MM.1S (cell line): ENCODE measurements at regions not wholly inside any gene's neighbourhood (a gene's known extent, or its start where the extent isn't known, plus 50 kb on each side); places are given as distances from the start of the nearest gene placed in this dataset.

Experiments used
- DNase-seq: peaks from one replicate; pipeline ENCODE4 v3.0.0-alpha.2; 2015
- H2AFZ ChIP-seq: fragments of 300-600 bp; sonication (generic); 2 replicates; pipeline ENCODE4 v1.6.0; 2016; ENCODE audit warnings: antibody characterized with exemption, low read length
- H3F3A ChIP-seq: fragments of 300-600 bp; sonication (generic); 2 replicates; pipeline ENCODE4 v1.6.1; 2016; ENCODE audit warnings: mild to moderate bottlenecking, antibody characterized with exemption, low read length, moderate library complexity, mixed read lengths; ENCODE audit not compliant: insufficient read depth
- H3K27ac ChIP-seq: fragments of 300-600 bp; sonication (generic); 2 replicates; pipeline ENCODE4 v1.5.1; 2016; ENCODE audit warnings: mild to moderate bottlenecking, low read length
- H3K27me3 ChIP-seq: fragments of 300-600 bp; sonication (generic); replicated peaks from 2 replicates; pipeline ENCODE4 v1.6.0; 2016; ENCODE audit warnings: low read length; ENCODE audit not compliant: insufficient read depth
- H3K36me3 ChIP-seq: fragments of 300-600 bp; sonication (generic); replicated peaks from 2 replicates; pipeline ENCODE4 v1.6.1; 2016; ENCODE audit warnings: mild to moderate bottlenecking, low read length, mixed read lengths; ENCODE audit not compliant: insufficient read depth
- H3K4me1 ChIP-seq: fragments of 300-600 bp; sonication (generic); 2 replicates; pipeline ENCODE4 v1.6.1; 2016; ENCODE audit warnings: low read length, mixed read lengths
- H3K4me2 ChIP-seq: fragments of 300-600 bp; sonication (generic); 2 replicates; pipeline ENCODE4 v1.6.0; 2016; ENCODE audit warnings: low read depth, low read length
- H3K4me3 ChIP-seq: fragments of 300-600 bp; sonication (generic); 2 replicates; pipeline ENCODE4 v1.5.1; 2016; ENCODE audit warnings: low read length, mixed read lengths
- H3K79me2 ChIP-seq: fragments of 300-600 bp; sonication (generic); 2 replicates; pipeline ENCODE4 v1.6.1; 2016; ENCODE audit warnings: mixed run types, low read length, mixed read lengths
- H3K9ac ChIP-seq: fragments of 300-600 bp; sonication (generic); 2 replicates; pipeline ENCODE4 v1.6.1; 2016; ENCODE audit warnings: low read length, mixed read lengths
- H3K9me2 ChIP-seq: fragments of 300-600 bp; sonication (generic); replicated peaks from 2 replicates; pipeline ENCODE4 v1.6.1; 2016; ENCODE audit warnings: mild to moderate bottlenecking, low read length, mixed read lengths; ENCODE audit not compliant: insufficient read depth
- H3K9me3 ChIP-seq: fragments of 300-600 bp; sonication (generic); replicated peaks from 2 replicates; pipeline ENCODE4 v1.6.1; 2016; ENCODE audit warnings: mild to moderate bottlenecking, low read length, mixed read lengths; ENCODE audit not compliant: insufficient read depth
- H4K20me1 ChIP-seq: fragments of 300-600 bp; sonication (generic); 2 replicates; pipeline ENCODE4 v1.6.1; 2016; ENCODE audit warnings: mild to moderate bottlenecking, low read length, moderate library complexity, mixed read lengths; ENCODE audit not compliant: insufficient read depth
- CTCF ChIP-seq: fragments of 300-600 bp; sonication (generic); IDR thresholded peaks from 2 replicates; pipeline ENCODE4 v1.5.1; 2016; ENCODE audit warnings: antibody characterized with exemption, low read length, mixed read lengths
- EZH2 ChIP-seq: fragments of 300-600 bp; sonication (generic); optimal IDR thresholded peaks from 2 replicates; pipeline ENCODE3; 2017; ENCODE audit warnings: low read depth, mild to moderate bottlenecking, antibody characterized with exemption, low read length, mixed read lengths
- EZH2phosphoT487 ChIP-seq: fragments of 300-600 bp; sonication (generic); IDR thresholded peaks from 2 replicates; pipeline ENCODE4 v1.6.1; 2018; ENCODE audit warnings: antibody characterized with exemption, low read length

DNA sequence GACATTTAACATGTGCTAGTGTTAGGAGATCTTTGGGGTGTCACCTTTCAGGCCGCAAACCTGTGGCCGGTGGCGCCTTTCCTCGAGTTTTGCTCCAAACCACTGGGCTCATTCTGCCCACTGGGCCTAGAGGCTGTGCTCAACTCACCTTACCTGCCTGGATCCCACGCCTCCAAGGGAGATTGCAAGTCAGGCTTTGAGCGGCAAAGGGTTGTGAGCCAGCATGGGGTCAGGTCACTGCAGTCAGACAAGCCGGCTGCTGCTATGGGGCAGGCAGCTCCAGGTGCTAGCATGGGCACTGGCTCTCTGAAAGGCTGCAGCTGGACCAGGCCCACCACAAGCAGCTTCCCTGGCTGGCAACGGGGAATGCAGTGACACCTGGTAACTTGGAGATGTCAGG, 265.5 kb downstream of the ZBBX start:
- no peaks in the 10 kb centered on the region for H3K9me2 ChIP-seq

DNA sequence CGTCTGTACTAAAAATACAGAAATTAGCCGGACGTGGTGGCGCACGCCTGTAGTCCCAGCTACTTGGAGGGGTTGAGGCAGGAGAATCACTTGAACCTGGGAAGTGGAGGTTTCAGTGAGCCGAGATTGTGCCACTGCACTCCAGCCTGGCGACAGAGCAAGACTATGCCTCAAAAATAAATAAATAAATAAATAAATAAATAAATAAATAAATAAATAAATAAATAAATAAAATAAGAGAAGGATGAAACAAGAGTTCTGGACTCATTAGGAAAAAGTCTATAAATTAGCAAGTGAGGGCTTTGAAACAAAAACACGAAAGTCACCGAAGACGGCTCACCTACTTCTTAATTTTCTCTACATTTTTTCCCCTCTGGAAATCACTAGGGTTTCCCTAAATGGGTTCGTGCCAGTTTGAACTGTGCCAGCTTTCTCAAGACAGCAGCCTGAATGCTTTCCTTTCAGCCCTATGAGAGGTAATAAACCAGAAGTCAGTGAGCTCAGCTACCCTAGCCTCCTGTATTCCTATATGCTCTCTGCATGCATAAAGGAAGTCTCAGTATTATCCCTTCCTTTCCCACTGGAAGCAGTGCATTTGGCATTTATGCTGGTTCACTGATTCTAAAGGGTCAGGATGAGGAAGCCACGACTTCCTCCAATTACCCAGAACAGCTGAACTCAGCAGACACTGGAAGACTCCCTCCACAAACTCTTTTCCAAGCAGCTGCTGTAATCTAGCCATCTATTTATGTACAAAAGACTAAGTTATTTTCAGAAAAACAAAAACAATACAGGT, 266.9 kb downstream of the ZBBX start:
- no peak for TF ChIP-seq CTCF
- TF ChIP-seq EZH2 = no peak
- no peak for TF ChIP-seq EZH2phosphoT487
- Histone ChIP-seq H2AFZ (no peak overlapping the region), H3K27ac (no peak overlapping the region), H3K4me2 (no peak overlapping the region), H3F3A (no peaks in the 10 kb centered on the region), H3K9me2 (no peaks in the 10 kb centered on the region), H3K36me3 (no peaks in the 10 kb centered on the region), H3K79me2 (no peaks in the 10 kb centered on the region), H3K27me3 (no peaks in the 10 kb centered on the region), H3K9me3 (no peaks in the 10 kb centered on the region), H4K20me1 (no peaks in the 10 kb centered on the region), H3K4me3 (no peak overlapping the region), H3K4me1 (no peaks in the 10 kb centered on the region), H3K9ac (no peak overlapping the region)
- DNase-seq = no peak

More for the DNA sequence above, 265.5 kb downstream of the ZBBX start:
- Histone ChIP-seq H3K27me3 (no peaks in the 10 kb centered on the region), H3K4me1 (no peaks in the 10 kb centered on the region), H2AFZ (no peak overlapping the region), H3K4me3 (no peak overlapping the region), H3K9me3 (no peaks in the 10 kb centered on the region), H3K79me2 (no peaks in the 10 kb centered on the region), H4K20me1 (no peaks in the 10 kb centered on the region), H3K9ac (no peak overlapping the region), H3K4me2 (no peak overlapping the region), H3K27ac (no peak overlapping the region), H3F3A (no peaks in the 10 kb centered on the region), H3K36me3 (no peaks in the 10 kb centered on the region)
- TF ChIP-seq EZH2 = no peak
- no peak for TF ChIP-seq CTCF
- no peak for TF ChIP-seq EZH2phosphoT487
- no peak for DNase-seq

- no peak overlapping the region for H2AFZ ChIP-seq
- TF ChIP-seq EZH2phosphoT487 (no peak), CTCF (no peak), EZH2 (no peak)
- no peak for DNase-seq
- no peaks in the 10 kb centered on the region for H4K20me1 ChIP-seq
- H3K4me2 ChIP-seq = no peak overlapping the region
- peaks cover 3% of the 10 kb centered on the region; the same call in 1 of the 2 replicates for H3F3A ChIP-seq
- H3K27ac ChIP-seq = no peak overlapping the region
- peaks cover 14% of the 10 kb centered on the region for H3K4me1 ChIP-seq
- H3K9me3 ChIP-seq = no peaks in the 10 kb centered on the region
- no peak overlapping the region for H3K9ac ChIP-seq
- H3K9me2 ChIP-seq = no peaks in the 10 kb centered on the region
- no peak overlapping the region for H3K4me3 ChIP-seq
- no peaks in the 10 kb centered on the region for H3K79me2 ChIP-seq
- no peaks in the 10 kb centered on the region for H3K27me3 ChIP-seq
- no peaks in the 10 kb centered on the region for H3K36me3 ChIP-seq
Measured at GRCh38 chr3:167110901-167111300, 269.2 kb downstream of the ZBBX start.
